Right cardiac atrium (tissue), 5 donors: ENCODE measurements at regions not wholly inside any gene's neighbourhood (a gene's known extent, or its start where the extent isn't known, plus 50 kb on each side); places are given as distances from the start of the nearest gene placed in this dataset.
"Not testable (repeated sequence)": the region's sequence is repeated elsewhere in the genome, so short reads cannot be mapped to it uniquely, and the experiment has no call there.

Experiments
- ATAC-seq, 2 donors: fragments of 200-7000 bp; cut with Tn5 transposase; one replicate each; pipeline versions ENCODE4 v1.8.0 to v1.9.1; 2020; ENCODE audit warnings: moderate library complexity in 2 of 2, mild to moderate bottlenecking in 1 of 2
- DNase-seq, 3 donors: peaks; one replicate each; pipeline ENCODE4 v3.0.0-alpha.2; 2020
- H3K27ac ChIP-seq: one replicate; pipeline ENCODE4 v1.5.1; 2013; ENCODE audit warnings: mild to moderate bottlenecking, low read length, control low read depth, moderate library complexity
- H3K27me3 ChIP-seq: one replicate; pipeline ENCODE4 v1.6.1; 2013; ENCODE audit not compliant: control insufficient read depth, insufficient read depth
- H3K4me1 ChIP-seq: one replicate; pipeline ENCODE4 v1.6.1; 2013; ENCODE audit warnings: low read length; ENCODE audit not compliant: control insufficient read depth, insufficient read depth
- H3K4me3 ChIP-seq: one replicate; pipeline ENCODE4 v1.5.1; 2013; ENCODE audit warnings: low read length, control low read depth
- H3K9me3 ChIP-seq: one replicate; pipeline ENCODE4 v1.6.1; 2013; ENCODE audit warnings: low read length; ENCODE audit not compliant: control insufficient read depth
- WGBS: extraction: QIAGEN DNeasy Blood & Tissue Kit; methylation state at CpG from one replicate; pipeline ENCODE4 v1.1.7; 2013; 5-methylcytosine and 5-hydroxymethylcytosine counted together
- intact Hi-C, 4 donors: fragments of 100-400 bp; cut with DNase I; formaldehyde crosslinking; loops; one replicate each; pipeline versions ENCODE4 v1.11.0 to v1.14.0; 2022 to 2023
- donor health status: healthy with polysubstance abuse.
- donor health status: DM: no; HTN: yes; CAD: no.
- donor health status: DM: no; HTN: no; CAD: no.
- donor health status: DM: no; HTN: yes; CAD: no; lungs with severe emphysema.
- donor health status: DM: yes; HTN: yes; CAD: no.

DNA sequence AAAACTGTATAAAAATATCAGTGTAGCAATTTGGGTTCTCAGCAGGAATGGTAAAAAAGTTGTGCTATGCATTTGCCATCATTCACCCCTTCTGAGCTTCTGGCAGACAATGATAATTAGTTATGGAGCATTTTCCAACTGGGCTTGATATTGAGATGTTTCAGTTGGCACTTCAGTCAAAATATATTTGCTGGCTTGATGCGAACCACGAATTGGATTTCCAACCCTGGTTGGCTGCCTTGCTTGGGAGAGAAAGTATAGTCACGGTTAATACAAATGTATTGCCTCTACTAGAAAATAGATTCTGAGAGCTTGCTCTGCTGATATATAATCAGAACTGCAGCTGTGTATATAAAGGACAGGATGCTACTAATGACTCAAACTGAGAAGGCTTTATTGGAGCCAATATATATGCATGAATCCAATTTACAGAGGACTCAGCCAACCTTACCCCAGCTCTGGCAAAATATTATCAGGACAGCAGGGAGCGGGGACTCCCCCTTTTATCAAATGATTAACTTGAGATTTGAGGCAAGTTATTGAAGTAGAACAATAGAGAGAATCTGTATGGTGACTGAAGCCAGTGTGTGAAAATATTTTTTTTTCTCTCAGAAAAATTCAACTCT, 219.8 kb upstream of the SMIM30 start:
- whole genome bisulfite sequencing, result 74% methylated on average over 4 of the region's 4 CpGs
- Histone ChIP-seq H3K4me1 (no peaks in the 10 kb centered on the region), H3K27me3 (no peaks in the 10 kb centered on the region), H3K27ac (no peak overlapping the region), H3K9me3 (no peaks in the 10 kb centered on the region), H3K4me3 (no peak overlapping the region)
- ATAC-seq (no peak), DNase-seq (no peak)
- intact Hi-C loops, result no loop called here

DNA sequence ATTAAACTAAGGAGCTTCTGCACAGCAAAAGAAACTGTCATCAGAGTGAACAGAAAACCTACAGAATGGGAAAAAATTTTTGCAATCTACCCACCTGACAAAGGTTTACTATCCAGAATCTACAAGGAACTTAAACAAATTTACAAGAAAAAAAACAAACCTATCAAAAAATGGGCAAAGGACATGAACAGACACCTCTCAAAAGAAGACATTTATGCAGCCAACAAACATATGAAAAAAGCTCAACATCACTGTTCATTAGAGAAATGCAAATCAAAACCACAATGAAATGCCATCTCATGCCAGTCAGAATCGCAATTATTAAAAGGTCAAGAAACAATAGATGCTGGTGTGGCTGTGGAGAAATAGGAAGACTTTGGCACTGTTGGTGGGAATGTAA, 218.5 kb upstream of the SMIM30 start:
- intact Hi-C loops, H3K9me3 ChIP-seq, H3K4me3 ChIP-seq, DNase-seq, H3K4me1 ChIP-seq, H3K27me3 ChIP-seq, H3K27ac ChIP-seq, ATAC-seq: not testable (repeated sequence)
- 72% methylated on average over 1 of the region's 1 CpG for WGBS

DNA sequence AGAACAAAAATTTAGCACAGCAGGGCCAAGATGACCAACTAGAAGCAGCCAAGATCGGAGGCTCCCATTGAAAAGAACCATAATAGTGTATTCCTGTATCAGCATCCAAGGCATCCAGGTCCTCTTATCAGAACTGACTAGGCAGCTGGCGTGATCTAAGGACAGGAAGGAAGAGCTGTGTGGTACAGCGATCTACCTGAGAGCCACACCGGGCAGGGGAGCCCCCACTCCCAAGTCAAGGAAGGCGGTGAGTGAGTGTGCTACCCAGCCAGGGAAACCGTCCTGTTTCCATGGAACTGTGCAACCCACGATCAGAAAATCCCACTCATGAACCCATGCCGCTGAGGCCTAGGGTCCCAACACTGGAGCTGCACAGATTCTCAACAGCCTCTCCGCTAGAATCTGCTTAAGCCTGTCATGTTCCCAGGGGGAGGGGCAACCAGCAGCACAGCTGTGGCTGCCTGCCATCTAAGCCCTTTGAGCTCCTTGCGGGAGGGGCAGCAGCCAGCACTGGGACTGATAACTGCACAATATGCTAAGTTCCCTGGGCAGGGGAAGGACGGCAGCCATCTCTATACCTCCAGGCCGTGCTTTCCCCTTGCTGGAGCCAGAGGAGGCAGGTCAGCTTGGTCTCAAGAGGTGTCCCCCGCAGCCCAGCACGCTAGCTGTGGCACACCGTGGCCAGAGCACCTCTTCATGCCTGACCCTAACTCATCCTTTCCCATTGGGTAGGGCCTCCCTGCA, 213.0 kb upstream of the SMIM30 start:
- Histone ChIP-seq H3K4me3 (no peak overlapping the region), H3K4me1 (no peaks in the 10 kb centered on the region), H3K27me3 (no peaks in the 10 kb centered on the region), H3K27ac (no peak overlapping the region), H3K9me3 (no peaks in the 10 kb centered on the region)
- ATAC-seq (peak in 1 of 2 donors; percentile 14), DNase-seq (peak in 2 of 3 donors; percentile 23 to 44)
- intact Hi-C loops, result no loop called here
- 53% methylated on average over 15 of the region's 15 CpGs for WGBS

DNA sequence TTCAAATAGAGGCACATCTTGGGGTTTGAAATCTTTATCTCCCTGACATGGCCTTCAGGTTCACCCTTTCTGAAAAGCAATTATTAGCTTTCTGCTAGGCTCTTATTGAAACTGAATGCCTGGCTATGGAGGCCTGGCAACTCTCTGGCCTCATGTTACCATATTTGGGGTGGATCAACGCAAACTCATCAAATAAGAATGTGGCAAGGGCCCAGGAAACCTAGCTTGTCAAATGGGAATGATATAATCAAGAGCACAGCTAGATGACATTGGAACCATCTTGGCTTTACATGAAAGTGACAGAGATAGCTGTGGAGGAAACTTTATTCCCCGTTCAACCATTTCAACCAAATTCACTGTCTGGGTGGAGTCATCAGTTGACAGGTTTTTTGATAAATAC, 202.8 kb upstream of the SMIM30 start:
- WGBS, result 59% methylated on average over 2 of the region's 2 CpGs
- no peaks in the 10 kb centered on the region for H3K27me3 ChIP-seq
- H3K9me3 ChIP-seq, result no peaks in the 10 kb centered on the region
- H3K4me1 ChIP-seq, result no peaks in the 10 kb centered on the region
- ATAC-seq (no peak), DNase-seq (no peak)
- intact Hi-C loops, result no loop called here
- no peak overlapping the region for H3K4me3 ChIP-seq
- no peak overlapping the region for H3K27ac ChIP-seq

DNA sequence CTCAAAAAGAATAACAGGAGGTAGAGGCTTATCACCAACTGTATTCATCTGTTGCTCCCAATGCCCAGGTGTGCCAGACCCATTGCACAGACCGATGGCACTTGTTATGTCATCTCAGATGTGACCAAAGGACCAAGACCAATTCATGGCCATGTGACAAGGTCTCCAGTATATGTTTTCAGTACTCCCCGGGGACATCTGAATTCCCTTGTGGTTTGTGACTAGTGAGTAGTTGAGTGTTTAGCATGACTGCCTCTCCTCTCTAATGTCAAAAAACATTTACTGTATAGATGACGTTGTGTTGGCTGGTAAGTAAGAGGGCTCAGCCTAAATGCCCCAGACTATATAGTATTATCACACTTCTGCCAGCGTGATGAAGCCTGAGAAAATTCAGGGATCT, 202.1 kb upstream of the SMIM30 start:
- intact Hi-C loops, result no loop called here
- no peak for DNase-seq
- Histone ChIP-seq H3K4me1 (no peaks in the 10 kb centered on the region), H3K27me3 (no peaks in the 10 kb centered on the region), H3K9me3 (no peaks in the 10 kb centered on the region), H3K27ac (no peak overlapping the region), H3K4me3 (no peak overlapping the region)
- no peak for ATAC-seq
- 85% methylated on average over 4 of the region's 4 CpGs for WGBS

DNA sequence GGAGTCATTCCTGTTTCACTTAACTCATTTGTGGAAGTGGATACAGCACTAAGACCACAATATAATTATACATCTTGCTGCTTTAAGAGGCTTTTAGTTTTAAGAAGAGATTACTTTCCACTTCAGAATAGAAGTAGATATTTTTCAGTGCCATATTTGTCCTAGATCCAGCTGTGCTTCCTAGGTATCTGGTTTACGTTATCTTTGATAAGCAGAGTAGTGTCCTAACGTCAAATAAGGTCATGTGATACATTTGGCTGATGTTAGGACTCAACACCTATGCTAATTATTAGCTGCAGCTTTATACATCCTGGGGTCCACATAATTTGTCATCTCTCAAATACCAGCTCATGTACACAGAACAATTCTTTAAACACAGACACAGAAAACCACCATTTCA, 196.2 kb upstream of the SMIM30 start:
- Histone ChIP-seq H3K4me3 (no peak overlapping the region), H3K27me3 (no peaks in the 10 kb centered on the region), H3K4me1 (no peaks in the 10 kb centered on the region), H3K9me3 (no peaks in the 10 kb centered on the region), H3K27ac (no peak overlapping the region)
- DNase-seq (no peak), ATAC-seq (no peak)
- WGBS, result 18% methylated on average over 2 of the region's 2 CpGs
- intact Hi-C loops, result no loop called here

DNA sequence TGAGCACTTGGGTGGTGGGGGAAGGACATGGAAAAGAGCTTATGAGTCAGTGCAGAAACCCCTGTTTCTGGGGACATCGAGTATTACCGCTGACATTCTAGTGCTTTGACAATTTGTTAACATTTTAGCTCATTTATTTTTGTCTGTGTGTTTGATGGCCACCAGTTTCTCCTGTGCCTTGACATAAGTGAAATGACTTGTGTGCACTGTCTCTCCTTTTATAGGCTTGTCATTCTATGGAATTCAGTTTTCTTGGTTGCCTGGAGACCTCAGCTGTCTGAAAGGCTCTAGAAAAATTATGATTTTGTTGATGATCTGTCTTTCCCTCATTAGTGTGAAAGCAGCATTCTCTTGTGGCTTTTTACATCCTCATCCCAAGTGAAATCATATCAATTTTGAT, 190.0 kb upstream of the SMIM30 start:
- DNase-seq, result no peak
- WGBS, result 88% methylated on average over 2 of the region's 2 CpGs

DNA sequence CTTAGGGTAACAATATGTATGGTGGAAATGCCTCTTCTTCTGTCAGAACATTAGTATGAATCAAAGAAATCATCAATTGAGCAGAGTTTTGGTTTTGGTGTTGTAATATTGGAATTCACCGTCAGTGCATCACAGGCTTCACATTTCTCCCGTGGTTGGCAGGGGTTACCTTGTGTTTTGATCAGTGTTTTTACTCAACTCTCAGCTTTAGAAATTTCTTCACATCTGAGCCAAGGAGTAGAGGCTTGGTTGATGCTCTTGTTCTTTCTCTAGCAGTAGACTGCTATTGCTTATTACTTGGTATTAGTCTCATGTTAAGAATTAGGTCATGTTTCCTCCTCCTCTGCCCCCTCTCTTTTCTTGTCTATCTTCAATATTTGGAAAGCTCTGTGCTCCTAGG, 188.8 kb upstream of the SMIM30 start:
- no peak for DNase-seq
- WGBS, result 33% methylated on average over 2 of the region's 2 CpGs
- intact Hi-C loops, result no loop called here

More for the DNA sequence above, 190.0 kb upstream of the SMIM30 start:
- Histone ChIP-seq H3K27me3 (no peaks in the 10 kb centered on the region), H3K9me3 (no peaks in the 10 kb centered on the region), H3K4me1 (no peaks in the 10 kb centered on the region), H3K27ac (no peak overlapping the region), H3K4me3 (no peak overlapping the region)
- ATAC-seq, result no peak
- intact Hi-C loops, result no loop called here

DNA sequence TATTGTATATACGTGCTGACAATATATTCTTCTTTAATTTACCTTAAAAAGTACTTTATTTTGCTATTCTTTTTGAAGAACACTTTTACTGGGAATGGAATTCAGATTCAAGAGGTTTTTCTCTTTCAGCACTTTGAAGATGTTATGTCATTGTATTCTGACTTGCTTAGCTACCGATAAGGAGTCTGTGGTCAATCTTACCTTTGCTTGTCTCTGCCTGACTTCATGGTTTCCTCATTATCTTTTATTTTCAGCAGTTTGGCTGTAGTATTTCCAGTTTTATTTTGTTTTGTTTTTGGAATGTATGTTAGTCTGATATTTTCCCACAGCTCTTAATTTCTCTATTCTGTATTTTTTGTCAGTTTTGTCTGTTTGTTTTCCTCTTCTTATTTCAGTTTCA, 187.9 kb upstream of the SMIM30 start:
- Histone ChIP-seq H3K27ac (no peak overlapping the region), H3K4me1 (no peaks in the 10 kb centered on the region), H3K27me3 (no peaks in the 10 kb centered on the region), H3K9me3 (no peaks in the 10 kb centered on the region), H3K4me3 (no peak overlapping the region)
- intact Hi-C loops, result no loop called here
- no peak for ATAC-seq
- 73% methylated on average over 2 of the region's 2 CpGs for WGBS
- no peak for DNase-seq

More for the DNA sequence above, 188.8 kb upstream of the SMIM30 start:
- Histone ChIP-seq H3K27me3 (no peaks in the 10 kb centered on the region), H3K4me1 (no peaks in the 10 kb centered on the region), H3K27ac (no peak overlapping the region), H3K4me3 (no peak overlapping the region), H3K9me3 (no peaks in the 10 kb centered on the region)
- ATAC-seq, result no peak

DNA sequence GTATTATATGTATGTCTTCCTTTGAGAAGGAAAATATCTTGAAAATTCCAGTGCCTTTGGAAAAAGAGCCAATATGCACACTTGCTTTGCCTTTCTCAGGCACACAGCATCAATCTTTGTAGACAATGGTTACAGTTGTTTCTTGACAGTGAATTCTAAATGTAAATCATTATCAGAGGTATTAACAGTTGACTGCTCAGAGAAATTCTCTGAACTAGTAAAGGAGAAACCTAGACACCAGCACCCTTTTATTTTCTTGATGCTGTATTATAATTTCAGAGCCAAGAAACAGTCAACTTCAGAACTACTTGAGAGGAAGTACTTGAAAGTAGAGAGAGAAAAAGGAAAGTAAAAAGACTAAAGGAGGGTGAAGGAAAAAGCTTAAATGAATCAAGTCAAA, 185.8 kb upstream of the SMIM30 start:
- H3K27me3 ChIP-seq, result no peaks in the 10 kb centered on the region
- no peaks in the 10 kb centered on the region for H3K4me1 ChIP-seq
- ATAC-seq (no peak), DNase-seq (no peak)
- no peak overlapping the region for H3K4me3 ChIP-seq
- intact Hi-C loops, result no loop called here
- H3K9me3 ChIP-seq, result no peaks in the 10 kb centered on the region
- H3K27ac ChIP-seq, result no peak overlapping the region

DNA sequence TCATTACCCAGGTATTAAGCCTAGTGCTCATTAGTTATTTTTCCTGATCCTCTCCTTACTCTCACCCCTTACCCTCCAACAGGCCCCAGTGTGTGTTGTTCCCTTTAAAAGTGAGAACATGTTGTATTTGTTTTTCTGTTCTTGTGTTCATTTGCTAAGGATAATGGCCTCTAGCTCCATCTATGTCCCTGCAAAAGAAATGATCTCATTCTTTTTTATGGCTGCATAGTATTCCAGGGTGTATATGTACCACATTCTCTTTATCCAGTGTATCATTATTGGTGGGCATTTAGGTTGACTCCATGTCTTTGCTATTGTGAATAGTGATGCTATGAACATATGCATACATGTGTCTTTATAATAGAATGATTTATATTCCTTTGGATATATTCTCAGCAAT, 185.0 kb upstream of the SMIM30 start:
- ATAC-seq, H3K27me3 ChIP-seq, intact Hi-C loops, H3K4me3 ChIP-seq, H3K27ac ChIP-seq, H3K9me3 ChIP-seq, DNase-seq, H3K4me1 ChIP-seq: not testable (repeated sequence)

DNA sequence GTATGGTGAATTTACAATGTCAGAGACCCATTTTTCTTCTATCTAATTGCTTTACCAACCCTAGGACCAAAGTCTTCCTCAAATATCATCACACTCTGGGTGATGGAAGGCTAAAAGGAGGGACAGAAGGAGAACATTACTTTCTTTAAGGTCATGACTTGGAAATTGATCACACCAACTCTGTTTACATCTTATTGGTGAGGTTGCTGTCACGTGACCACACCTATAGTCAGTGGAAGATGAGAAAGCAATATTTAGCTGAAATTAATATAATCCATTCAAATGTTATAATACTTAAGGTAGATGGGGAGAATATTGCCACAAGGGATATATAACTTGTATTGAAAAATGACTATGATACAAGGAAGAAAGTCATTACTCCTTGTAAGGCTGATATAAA, 183.6 kb upstream of the SMIM30 start:
- H3K27me3 ChIP-seq, result no peaks in the 10 kb centered on the region
- no peak overlapping the region for H3K27ac ChIP-seq
- ATAC-seq (no peak), DNase-seq (no peak)
- H3K4me1 ChIP-seq, result no peaks in the 10 kb centered on the region
- H3K9me3 ChIP-seq, result no peaks in the 10 kb centered on the region
- intact Hi-C loops, result no loop called here
- WGBS, result 81% methylated on average over 1 of the region's 1 CpG
- H3K4me3 ChIP-seq, result no peak overlapping the region
